ENCODE measurements at regions not wholly inside any gene's neighbourhood (a gene's known extent, or its start where the extent isn't known, plus 50 kb on each side); places are given as distances from the start of the nearest gene placed in this dataset.

DNA sequence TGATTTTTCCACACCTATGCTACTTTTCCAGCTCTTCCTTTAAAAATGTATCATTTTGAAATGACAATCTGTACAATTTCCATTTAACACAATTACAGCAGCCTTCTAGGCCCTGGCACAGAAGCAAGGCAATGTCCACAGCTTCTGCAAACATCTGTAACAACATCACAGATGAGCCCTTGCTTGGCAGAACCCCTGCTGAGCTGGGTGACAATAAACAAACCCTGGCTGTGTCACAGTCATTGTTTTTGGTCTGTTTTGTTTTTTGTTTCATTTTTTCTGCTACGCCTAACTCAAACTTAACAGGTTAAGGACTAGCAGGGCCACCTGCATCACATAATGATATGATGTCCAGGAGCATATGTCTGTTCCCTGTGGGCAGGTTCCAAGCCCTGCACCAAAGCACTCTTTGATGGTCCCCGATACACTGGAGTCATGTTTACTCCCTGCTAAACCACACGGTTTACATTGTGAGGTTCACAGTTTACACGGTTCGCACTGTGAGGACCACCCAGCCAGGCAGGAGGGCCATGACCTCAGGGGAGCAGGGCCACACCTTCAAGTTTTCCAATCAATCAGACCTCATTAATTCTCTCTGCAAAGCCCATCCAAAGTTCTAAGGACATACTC, 186.8 kb upstream of the CHRNA7 start:
- DNase-seq: no peak

DNA sequence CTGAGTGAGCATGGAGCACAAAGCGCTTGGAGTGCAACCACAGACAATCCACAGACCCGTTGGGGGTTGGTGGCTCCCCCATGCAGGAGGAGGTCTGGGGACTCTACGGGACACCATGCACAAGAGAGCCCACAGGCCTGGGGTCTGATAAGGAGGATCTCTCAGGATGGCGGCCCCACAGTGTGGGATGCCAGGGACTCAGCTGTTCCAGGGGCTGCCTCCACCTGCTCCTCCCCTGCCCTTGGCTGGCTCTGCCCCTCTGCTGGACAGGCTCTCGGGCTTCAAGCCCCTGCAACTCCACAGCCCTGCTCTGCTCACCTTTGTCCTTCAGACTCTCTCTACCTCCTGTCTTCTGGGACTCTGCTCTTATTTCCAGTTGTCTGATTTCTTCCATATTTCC, 184.5 kb upstream of the CHRNA7 start:
- no peak for DNase-seq

DNA sequence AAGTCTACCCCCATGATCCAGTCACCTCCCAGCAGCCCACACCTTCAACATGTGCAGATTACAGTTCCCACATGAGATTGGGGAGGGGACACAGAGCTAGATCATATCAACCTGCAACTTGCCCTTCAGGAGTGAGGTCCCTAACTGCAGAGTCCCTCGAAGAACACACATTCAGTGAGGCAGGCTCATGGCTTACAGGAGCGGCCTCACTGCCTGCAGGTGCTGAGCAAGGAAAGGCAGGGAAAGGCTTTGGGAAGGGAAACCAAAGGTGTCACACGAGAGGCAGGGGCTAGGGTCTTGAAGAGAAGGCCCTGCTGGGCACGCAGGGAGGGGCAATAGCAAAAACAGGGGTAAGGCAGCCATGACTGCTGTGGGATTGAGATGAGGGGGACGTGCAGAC, 182.4 kb upstream of the CHRNA7 start:
- no peak for DNase-seq

DNA sequence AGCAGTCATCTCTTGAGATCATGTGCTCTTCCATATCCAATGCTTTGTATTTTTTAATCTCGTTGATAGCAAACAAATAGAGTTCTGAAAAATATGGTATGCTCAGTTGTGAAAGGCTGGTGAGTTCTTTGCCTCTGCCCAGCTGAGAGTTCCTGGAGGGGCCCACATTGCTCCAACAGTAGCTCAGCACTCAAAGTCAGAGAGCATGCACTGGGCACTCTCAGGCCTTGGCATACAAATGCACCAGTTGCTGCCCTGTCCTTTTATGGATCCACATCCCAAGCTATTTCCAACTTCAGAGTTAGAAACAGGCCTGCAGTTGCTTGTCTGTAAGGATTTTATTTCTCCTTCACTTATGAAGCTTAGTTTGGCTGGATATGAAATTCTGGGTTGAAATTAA, 181.7 kb upstream of the CHRNA7 start:
- DNase-seq: no peak

DNA sequence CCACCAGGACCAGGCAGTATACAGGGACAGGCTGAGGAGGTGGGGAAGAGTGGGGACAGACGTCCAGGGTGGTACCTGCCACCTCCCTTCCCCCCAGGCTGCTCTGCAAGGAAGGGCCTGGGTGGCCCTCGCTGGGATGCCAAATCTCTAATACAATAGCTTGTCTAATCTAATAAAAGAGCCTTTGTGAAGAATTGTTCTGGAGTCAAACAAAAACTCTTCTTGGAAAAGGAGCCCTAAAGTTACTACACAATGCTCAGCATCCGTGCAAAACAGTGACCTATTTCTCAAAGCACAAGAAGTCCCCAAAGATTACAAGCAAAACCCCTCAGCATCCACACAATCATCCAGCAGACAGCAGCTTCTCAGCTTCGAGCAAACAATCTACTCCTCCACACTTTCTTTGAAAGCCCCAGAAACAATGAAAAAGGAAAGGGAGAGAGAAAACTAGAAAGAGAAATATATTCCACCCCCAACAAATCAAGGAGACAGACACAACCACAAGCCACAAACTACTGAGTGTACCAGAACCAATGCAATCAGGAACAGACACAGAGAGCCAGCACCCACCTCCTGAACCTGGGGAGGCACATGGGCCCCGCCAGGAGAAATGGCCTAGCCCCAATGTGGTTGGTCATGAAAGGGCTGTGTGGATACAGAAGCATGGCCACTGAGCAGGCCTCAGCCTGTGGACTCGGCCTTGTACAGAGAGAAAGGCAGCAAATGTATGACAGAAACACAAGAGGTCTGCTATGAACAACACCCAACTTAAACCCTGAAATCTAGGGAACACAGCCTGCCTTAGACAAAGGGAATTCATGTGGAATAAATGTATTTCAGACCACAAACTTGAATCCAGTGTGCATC, 177.1 kb upstream of the CHRNA7 start:
- DNase-seq: no peak

DNA sequence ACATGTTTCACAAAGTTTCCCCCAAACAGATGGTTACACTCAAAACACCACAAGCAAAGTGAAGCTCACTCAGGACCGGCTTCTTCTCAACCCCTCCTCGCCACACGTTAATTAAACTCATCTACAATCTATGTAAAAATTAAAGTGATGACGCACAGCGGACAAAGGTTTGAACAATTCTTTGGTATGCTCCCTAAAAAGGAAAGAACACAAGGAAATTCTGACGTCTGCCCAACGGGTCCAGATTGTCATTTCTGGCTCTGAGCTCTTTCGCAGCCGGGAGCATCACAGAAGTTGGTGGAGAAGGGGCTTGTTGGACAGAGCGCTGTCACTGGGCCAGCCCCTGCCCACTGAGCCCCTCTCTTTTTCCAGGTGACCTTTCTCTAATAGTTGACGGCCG, 173.7 kb upstream of the CHRNA7 start:
- DNase-seq: no peak

DNA sequence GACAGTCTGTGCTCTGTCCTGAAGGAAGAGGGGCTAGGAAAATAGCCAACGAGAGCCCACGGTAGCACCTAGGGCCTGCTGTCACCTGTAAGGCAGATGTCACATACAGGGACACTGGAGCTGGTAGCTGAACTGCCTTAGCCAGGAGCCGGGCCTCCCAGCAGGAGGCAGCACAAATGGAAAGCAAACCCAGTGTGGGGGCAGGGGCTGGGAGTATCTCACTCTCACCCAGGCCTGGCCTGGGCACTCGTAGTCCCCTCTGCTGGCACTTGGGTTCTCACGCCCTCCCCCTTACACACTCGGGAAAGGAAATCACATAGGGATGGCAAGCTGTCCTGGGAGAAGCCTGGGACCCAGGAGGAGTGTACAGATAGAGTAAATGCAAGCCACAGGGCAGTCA, 173.1 kb upstream of the CHRNA7 start:
- no peak for DNase-seq

DNA sequence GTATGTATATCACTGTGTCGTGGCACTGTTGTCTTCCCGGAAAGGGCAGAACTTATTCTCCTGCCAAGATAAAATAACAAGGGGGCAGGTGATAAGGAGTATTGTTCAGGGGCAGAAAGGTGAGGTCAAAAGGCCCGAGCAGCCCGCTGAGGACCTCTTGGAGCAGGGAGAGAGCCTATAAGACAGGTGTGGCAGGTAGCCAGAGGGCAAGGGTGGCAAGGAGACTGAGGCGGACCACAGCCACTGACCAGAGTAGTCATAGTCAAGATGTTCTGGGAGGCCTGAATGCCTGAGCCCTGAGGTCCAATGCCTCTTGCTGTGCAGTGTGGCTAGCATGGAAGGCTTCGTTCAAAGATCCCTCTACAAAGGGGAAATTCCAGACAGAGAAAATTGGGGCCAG, 172.3 kb upstream of the CHRNA7 start:
- DNase-seq: no peak

DNA sequence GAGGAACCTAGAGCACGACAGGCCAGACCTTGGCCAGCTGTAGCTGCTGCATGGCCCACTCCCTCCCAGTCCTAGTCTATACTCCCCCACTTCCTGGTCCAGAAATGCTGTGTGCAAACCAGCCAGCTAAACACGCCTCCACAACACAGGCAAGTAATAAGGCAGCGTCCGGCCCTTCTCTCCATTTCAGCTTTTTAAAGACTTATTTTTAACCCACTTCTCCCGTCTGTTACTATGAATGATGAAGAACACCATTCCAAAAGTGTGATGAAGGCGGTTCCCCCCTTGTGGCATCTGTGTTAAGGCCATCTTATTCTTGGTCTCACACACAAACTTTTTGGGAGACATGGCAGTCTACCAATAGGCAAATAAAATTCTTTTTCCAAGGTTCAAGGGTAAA, 164.1 kb upstream of the CHRNA7 start:
- no peak for DNase-seq

DNA sequence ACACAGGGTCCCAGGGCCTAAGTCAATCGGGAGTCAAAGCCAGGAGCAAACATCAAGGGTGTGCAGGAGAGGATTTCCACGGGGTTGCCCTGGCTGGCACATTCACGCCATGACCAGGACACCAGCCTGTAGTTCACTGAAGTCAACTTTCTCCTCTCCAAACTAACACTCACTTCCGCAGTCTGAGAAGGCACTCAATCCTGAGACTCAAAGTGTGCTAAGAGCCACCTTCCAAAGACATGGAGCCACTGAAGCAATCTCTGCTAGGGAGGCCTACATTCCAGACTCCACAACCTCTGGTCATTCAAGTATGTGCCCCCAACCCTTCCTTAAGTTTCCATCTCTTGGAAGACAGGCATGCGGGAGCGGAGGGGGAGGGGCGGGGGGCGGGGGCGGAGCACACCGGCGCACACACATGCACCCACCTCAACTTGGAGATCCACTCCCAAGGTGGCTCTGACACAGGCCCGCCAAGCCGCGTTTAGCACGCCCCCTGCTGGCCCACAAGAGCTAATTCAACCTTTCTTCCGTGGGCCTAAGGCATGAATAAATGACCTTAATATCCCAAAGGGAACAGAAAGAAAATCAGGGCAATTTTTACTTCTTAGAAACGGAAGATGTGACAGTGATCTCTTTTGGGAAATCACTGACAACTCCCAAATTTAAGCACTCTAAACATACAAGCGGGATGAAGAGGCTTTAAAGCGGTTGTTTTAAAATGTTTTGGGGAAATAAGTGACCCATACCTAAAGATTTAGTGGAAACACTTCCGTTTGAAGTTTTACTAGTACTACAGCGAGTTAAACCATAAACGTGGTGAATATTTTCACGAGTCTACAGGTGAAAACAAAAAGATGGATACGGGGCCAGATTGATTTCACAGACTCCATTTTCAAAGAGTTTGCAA, 162.5 kb upstream of the CHRNA7 start:
- no peak for DNase-seq

DNA sequence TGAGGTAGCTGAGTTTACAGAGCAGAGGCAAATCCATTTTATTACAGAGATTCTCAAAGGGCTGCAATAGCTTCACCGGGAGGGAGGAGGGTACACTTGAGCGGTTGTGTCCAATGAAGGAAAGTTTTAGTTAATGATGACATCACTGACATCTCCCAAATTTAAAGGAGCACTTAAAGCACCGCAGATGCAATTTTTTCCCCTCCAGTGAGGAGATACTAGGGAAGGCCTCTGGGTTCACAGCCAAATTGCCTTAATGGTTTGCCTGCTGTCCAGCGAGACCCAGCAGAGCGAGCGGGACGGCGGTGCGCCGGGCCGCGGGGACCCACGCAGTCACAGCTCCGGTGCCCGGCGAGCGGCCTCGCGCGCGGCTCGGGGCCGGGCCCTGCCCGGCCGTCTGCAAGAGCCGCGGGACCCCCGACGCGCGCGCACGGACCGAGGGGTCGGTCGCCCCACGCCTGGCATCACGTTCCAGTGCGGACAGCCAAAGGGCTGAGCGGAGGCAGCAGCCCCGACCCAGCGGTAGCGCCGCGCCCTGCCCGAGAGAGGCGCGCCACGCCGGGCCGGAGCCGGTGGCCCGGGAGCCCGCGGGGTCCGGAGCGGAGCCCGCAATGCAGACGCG, 160.5 kb upstream of the CHRNA7 start:
- DNase-seq: peak; percentile 12

DNA sequence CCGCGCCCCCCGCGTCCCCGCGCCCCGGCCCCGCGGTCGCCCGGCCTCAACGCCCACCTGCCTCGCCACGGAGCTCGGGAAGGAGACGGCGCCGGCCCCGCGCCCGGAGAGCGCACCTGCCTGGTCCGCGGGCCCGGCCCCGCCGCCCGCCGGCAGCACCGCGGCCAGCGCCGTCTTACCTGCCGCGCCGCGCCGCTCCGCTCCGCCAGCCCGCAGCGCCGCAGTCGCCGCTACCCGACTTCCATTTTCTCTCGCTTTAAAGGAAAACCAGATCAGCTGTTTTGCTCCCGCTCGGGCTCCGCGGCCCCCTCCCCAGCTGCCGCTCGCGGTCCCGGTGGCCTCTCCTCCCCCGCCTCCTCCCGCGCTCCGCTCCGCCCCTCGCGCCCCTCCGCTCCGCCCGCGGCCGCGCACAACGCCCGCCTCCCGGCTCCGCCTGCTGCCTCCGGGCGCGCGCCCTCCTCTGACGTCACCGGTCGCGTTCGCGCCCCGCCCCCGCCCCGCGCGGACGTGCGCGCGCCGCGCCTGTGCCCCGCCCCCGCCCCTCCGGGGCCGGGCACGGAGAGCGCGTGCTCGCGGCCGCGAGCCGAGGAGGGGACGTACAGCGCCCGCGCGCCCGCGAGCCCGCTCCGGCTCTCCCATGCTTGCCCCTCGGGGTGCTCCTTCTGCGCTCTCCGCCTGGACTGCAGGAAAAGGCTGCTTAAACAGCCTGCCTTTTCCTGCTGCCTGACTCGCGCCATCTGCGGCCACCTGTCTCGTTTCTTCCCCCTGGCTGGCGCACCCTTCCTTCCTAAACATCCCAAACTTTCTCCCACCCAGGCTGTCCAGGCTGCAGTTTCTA, 159.8 kb upstream of the CHRNA7 start, which contains the start of gene OTUD7A:
TSS of gene OTUD7A (minus strand) at position 346 of the 838 bp plus-strand sequence.
- DNase-seq: peak; percentile 70

DNA sequence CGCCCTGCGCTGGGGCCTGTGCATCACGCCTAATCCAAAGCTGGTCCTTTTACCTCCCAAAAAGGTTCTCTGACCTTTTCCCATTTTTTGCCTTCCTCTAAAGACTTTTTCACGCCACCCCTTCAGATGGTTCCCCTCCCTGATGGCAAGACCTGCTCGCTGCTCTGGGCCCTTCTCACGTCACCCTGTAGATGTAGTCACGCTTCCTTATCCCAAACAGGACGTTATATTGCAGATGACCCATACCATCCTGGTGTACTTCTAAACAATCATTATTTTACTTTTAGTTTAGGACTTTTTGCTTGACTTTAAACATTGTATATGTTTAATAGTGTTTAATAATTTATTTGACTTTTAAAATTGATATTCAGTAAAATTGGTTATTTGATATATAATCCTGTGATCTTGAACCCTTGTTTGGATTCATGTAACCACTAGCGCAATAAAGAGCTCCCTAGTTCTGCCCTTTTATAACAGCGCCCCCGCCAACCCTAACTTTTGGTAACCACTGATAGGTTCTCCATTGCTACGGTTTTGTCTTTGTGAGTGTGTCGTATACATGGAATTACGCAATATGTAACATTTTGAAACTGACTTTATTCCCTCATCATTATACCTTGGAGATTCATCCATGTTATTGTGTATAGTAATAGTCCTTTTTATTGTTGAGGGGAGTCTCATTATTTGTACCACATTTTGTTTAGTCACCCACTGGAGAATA, 159.0 kb upstream of the CHRNA7 start:
- DNase-seq: no peak

DNA sequence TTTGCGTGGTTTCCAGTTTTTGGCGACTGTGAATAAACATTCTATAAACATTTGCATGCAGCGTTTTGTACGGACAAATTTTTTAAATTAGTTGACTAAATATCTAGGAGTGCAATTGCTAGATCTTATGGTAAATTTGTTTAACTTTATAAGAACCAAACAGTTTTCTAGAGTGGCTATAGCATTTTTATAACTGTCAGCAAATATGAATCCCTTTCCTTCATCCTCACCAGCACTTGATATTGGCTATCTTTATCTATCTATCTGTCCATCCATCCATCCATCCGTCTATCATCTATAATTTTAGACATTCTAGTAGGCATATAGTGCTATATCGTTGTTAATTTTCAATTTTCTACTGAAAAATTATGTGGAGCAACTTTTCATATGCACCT, 158.4 kb upstream of the CHRNA7 start:
- DNase-seq: no peak

DNA sequence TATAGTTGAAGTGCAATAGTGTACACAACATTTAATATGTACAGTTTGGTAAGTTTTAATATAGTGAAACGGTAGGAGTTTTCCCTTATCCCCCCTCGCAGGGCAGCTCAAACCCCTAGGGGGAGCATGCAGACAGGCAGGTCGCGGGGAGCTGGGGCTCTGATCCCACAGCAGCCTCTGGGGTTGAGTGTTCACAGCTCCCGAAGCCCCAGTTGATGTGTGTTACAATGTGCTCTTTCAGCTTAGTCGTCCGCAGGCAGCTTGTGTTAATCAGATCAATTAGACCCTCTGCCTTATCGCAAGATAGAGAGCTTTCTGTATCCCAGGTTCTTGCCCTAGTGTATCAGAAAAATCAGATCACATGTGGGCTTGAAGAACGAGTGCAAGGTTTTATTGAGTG, 143.1 kb upstream of the CHRNA7 start:
- no peak for DNase-seq

DNA sequence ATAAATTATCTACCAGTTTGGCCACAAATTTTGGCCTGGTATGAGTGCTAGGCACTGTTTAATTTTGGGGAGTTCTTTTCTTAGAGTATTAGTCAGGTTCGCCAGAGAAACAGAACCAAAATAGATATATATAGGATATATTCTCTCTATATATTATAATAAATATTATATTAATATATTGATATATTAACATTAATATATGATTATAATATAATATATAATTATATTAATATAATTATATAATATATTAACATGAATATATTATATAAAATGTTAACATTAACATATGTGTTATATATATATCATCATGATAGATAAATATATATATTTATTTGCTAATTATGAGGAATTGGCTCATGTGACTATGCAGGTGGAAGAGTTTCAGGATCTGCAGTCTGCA, 137.8 kb upstream of the CHRNA7 start:
- DNase-seq: no peak

DNA sequence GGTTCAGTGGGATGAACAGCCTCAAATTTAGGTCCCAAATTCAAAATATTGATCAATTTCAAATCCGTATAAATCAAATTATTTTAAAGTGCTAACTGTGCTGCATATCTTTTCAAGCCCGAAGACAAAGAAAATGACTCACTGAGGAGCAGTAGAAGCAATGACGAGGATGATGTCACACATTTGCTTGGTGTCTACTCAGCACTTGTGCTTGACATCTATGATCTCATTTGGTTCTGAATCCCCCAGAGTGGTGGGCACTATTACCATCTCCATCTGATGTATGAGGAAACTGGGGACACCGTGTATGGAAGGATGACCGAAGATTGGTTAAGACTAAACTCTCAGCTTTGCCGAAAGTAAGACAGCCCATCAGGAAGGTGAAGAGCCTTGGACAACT, 136.5 kb upstream of the CHRNA7 start:
- no peak for DNase-seq

DNA sequence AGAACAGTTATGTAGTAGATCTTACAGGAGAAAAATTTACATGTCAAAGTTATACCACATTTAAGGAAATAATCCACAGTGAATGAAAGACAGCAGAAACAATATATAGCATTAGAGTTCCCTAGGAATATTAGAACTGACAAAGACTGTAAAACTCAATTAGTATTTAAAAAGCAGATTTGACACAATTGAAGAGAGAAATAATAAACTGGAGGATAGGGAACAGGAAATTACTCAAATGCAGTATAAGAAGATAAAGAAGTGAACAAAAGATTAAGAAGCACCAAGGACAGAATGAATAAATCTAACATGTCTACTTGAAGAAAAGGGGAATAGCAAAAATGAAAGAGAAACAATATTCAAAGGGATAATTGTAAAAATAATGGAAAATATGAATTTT, 132.6 kb upstream of the CHRNA7 start:
- DNase-seq: no peak

DNA sequence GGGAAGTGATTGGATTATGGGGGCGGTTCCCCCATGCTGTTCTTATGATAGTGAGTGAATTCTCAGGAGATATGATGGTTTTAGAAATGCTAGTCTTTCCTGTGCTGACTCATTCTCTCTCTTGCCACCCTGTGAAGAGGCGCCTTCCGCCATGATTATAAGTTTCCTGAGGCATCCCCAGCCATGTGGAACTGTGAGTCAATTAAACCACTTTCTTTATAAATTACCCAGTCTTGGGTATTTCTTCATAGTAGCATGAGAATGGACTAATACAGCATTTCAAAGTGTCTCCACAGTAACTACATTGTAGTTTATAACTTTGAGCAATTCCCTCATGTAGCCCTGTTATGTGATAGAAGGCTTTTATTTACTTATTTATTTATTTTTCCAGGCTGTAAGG, 128.8 kb upstream of the CHRNA7 start:
- DNase-seq: no peak

DNA sequence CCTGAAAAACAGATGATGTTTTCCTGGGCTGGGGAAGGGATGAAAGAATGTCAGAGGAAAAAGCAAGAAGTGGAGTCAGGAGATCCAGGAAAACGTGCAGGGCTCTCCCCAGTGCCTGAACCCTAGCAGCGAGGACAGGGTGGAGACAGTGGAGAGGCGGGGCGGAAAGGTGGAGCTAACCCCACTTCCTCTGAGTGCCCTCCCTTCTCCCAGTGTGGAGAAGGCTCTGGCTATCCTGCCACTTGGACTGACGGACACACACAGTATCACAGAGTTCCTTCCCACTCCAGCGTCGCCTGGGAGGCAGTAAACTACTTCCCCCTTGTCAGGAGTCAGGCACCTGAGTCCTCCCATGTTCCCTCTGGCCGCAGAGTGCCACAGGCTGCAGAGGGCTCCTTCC, 125.3 kb upstream of the CHRNA7 start:
- no peak for DNase-seq

DNA sequence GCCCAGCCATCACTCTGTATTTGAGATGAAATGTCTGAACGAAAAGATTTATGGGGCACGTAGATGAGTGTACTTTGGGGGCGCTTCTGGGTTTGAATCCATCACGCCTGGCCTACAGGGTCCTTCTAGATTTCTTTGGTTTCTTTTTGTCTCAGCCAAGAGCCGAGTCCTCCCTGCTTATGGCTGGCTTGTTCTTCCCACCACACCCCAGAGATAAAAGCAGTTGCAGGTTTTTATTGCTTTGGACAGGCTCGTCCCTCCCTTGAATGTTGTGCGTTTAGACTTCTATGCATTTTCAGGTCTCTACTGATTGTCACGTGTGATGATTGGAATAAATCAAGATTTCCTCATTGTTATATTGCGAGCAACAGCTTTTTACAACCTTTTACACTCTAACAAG, 104.8 kb upstream of the CHRNA7 start:
- no peak for DNase-seq

DNA sequence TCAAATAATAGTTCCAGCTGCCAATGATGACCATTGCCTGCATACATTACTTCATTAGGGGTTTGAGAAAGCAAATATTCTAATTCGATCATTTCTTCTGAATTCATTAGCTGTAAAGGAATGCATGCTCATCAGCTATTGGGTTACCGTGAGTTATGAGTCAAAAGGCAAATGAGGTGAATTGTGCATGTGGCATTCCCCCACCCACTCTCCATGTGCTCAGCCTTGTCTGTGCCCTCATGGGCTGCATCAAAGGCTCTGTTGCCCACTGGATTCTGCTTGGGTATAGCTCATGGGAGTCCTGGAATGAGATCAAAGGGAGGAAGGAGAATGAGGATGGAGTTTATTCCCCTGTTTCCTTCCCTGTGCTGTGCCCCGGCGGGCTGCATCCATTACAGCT, 99.3 kb upstream of the CHRNA7 start:
- DNase-seq: no peak
